Endothelial cell of umbilical vein (primary cell): ENCODE measurements at regions not wholly inside any gene's neighbourhood (a gene's known extent, or its start where the extent isn't known, plus 50 kb on each side); places are given as distances from the start of the nearest gene placed in this dataset.

ENCODE experiments used
- BruUV-seq: library from RNA; stranded (reverse); fragments of 400-500 nt; replicated peaks from 2 replicates; lab custom pipeline; 2021; lab: Mats Ljungman, UMichigan
- CTCF ChIA-PET: fragments of 300-600, 350-600 bp; sonication (Branson Sonifier 250); formaldehyde crosslinking; loops from one replicate; lab custom pipeline; 2021; ENCODE audit warnings: antibody characterized with exemption, inconsistent platforms; lab: Charles Lee
- POLR2A ChIA-PET: fragments of 300-600, 350-600 bp; sonication (Branson Sonifier 250); formaldehyde crosslinking; loops from one replicate; lab custom pipeline; 2021; ENCODE audit warnings: antibody characterized with exemption, inconsistent platforms; lab: Charles Lee
- DNase-seq: peaks from one replicate; pipeline ENCODE4 v3.0.0-alpha.2; 2011; ENCODE audit warnings: low read depth, low spot score
- FAIRE-seq: peaks from 2 replicates; lab custom pipeline; 2011; peaks lifted over from hg19 to GRCh38; lab: Jason Lieb, UNC
- H2AFZ ChIP-seq: 2 replicates; pipeline ENCODE4 v1.6.0; 2012; ENCODE audit warnings: low read depth, low read length, control low read depth, inconsistent platforms
- H3K27ac ChIP-seq: 2 replicates; pipeline ENCODE4 v1.5.1; 2011; ENCODE audit warnings: low read depth, mild to moderate bottlenecking, control low read depth, low read length, moderate library complexity; ENCODE audit not compliant: insufficient read depth
- H3K27me3 ChIP-seq, 2 experiments: 2 replicates each; pipeline versions ENCODE4 v1.6.0 to v1.6.1; 2011; ENCODE audit warnings: low read length in 2 of 2, mixed read lengths in 1 of 2; ENCODE audit not compliant: control insufficient read depth in 2 of 2, insufficient read depth in 2 of 2
- H3K36me3 ChIP-seq, 2 experiments: 2 replicates in 1 of 2; 3 replicates in 1 of 2; pipeline ENCODE4 v1.5.1; 2011; ENCODE audit warnings: low read length in 2 of 2, mild to moderate bottlenecking in 1 of 2, moderate library complexity in 1 of 2; ENCODE audit not compliant: control insufficient read depth in 2 of 2, insufficient read depth in 2 of 2; ENCODE audit errors: extremely low read depth in 1 of 2
- H3K4me1 ChIP-seq: 3 replicates; pipeline ENCODE4 v1.5.1; 2011; ENCODE audit warnings: mild to moderate bottlenecking, low read length; ENCODE audit not compliant: control insufficient read depth, insufficient read depth; ENCODE audit errors: extremely low read depth
- H3K4me2 ChIP-seq: 2 replicates; pipeline ENCODE4 v1.6.1; 2011; ENCODE audit warnings: low read length, control low read depth, mixed read lengths; ENCODE audit not compliant: insufficient read depth
- H3K4me3 ChIP-seq, 3 experiments: fragments of 200-600 bp in 1 of 3; sonication (generic), shearing (Covaris generic) in 1 of 3; replicated peaks in 1 of 3; 2 replicates each; pipeline ENCODE4 v1.5.1; 2011 to 2016; ENCODE audit warnings: control low read depth in 3 of 3, low read length in 3 of 3, mild to moderate bottlenecking in 2 of 3, inconsistent platforms in 1 of 3, low read depth in 1 of 3, moderate library complexity in 1 of 3; ENCODE audit not compliant: insufficient read depth in 1 of 3
- H3K79me2 ChIP-seq: 2 replicates; pipeline ENCODE4 v1.6.0; 2012; ENCODE audit warnings: low read length, inconsistent platforms; ENCODE audit not compliant: control insufficient read depth, insufficient read depth
- H3K9ac ChIP-seq: replicated peaks from 2 replicates; pipeline ENCODE3; 2011; ENCODE audit warnings: low read length, control low read depth; ENCODE audit not compliant: insufficient read depth; ENCODE audit errors: extremely low read depth
- H3K9me1 ChIP-seq: replicated peaks from 3 replicates; pipeline ENCODE4 v1.6.0; 2011; ENCODE audit warnings: mild to moderate bottlenecking, low read length; ENCODE audit not compliant: control insufficient read depth, insufficient read depth; ENCODE audit errors: extremely low read depth
- H3K9me3 ChIP-seq: replicated peaks from 2 replicates; pipeline ENCODE4 v1.5.1; 2012; ENCODE audit warnings: low read length, inconsistent platforms; ENCODE audit not compliant: control insufficient read depth, insufficient read depth
- H4K20me1 ChIP-seq: replicated peaks from 2 replicates; pipeline ENCODE3; 2011; ENCODE audit warnings: mild to moderate bottlenecking, low read length; ENCODE audit not compliant: control insufficient read depth, insufficient read depth; ENCODE audit errors: extremely low read depth
- EZH2 ChIP-seq: IDR thresholded peaks from 2 replicates; pipeline ENCODE4 v1.6.1; 2012; ENCODE audit warnings: borderline replicate concordance, low read depth, mild to moderate bottlenecking, moderate library complexity, low read length, inconsistent platforms; ENCODE audit not compliant: severe bottlenecking
- FOS ChIP-seq: IDR thresholded peaks from 2 replicates; pipeline ENCODE4 v1.6.1; 2011; ENCODE audit warnings: mild to moderate bottlenecking, low read length, moderate library complexity, borderline replicate concordance; ENCODE audit not compliant: insufficient read depth
- GATA2 ChIP-seq: IDR thresholded peaks from 2 replicates; pipeline ENCODE4 v1.7.0; 2011; ENCODE audit warnings: low read depth, mild to moderate bottlenecking, moderate library complexity, mixed read lengths, low read length; ENCODE audit not compliant: insufficient read length, insufficient read depth
- JUN ChIP-seq: IDR thresholded peaks from 2 replicates; pipeline ENCODE4 v1.6.1; 2011; ENCODE audit warnings: borderline replicate concordance, low read depth; ENCODE audit not compliant: insufficient read length, insufficient read depth
- MAX ChIP-seq: IDR thresholded peaks from 2 replicates; pipeline ENCODE4 v1.6.1; 2011; ENCODE audit not compliant: insufficient read depth, insufficient read length
- MYC ChIP-seq: IDR thresholded peaks from one replicate; pipeline ENCODE4 v1.6.1; 2011; ENCODE audit warnings: mild to moderate bottlenecking, low read depth, low read length
- POLR2A ChIP-seq: IDR thresholded peaks from 2 replicates; pipeline ENCODE4 v1.6.1; 2012; ENCODE audit warnings: low read depth, mild to moderate bottlenecking, control low read depth, low read length
- POLR2AphosphoS5 ChIP-seq: IDR thresholded peaks from 2 replicates; pipeline ENCODE4 v1.6.1; 2012; ENCODE audit warnings: low read depth, mild to moderate bottlenecking, control low read depth, low read length, moderate library complexity; ENCODE audit not compliant: insufficient read depth
- dilution Hi-C: fragments of 300-500 bp; cut with MboI; formaldehyde crosslinking; loops from one replicate; pipeline ENCODE4 v1.15.0; 2019; ENCODE audit warnings: low sequenced_read_pairs; ENCODE audit not compliant: extremely low pct_ligation_motif_present
- intact Hi-C: fragments of 100-400 bp; cut with micrococcal nuclease; formaldehyde crosslinking; loops from one replicate; pipeline ENCODE4 v1.10.0; 2022
- TF ChIP-seq, protein P1 (sequence below), 2 donors: IDR thresholded peaks; 1 replicate in 1 of 2; 2 replicates in 1 of 2; pipeline ENCODE4 v1.5.1; 2011; ENCODE audit warnings: low read length in 2 of 2, mild to moderate bottlenecking in 2 of 2, moderate library complexity in 2 of 2, control low read depth in 1 of 2, inconsistent platforms in 1 of 2, low read depth in 1 of 2; ENCODE audit not compliant: insufficient read depth in 1 of 2; ENCODE audit errors: extremely low read depth in 1 of 2

DNA sequence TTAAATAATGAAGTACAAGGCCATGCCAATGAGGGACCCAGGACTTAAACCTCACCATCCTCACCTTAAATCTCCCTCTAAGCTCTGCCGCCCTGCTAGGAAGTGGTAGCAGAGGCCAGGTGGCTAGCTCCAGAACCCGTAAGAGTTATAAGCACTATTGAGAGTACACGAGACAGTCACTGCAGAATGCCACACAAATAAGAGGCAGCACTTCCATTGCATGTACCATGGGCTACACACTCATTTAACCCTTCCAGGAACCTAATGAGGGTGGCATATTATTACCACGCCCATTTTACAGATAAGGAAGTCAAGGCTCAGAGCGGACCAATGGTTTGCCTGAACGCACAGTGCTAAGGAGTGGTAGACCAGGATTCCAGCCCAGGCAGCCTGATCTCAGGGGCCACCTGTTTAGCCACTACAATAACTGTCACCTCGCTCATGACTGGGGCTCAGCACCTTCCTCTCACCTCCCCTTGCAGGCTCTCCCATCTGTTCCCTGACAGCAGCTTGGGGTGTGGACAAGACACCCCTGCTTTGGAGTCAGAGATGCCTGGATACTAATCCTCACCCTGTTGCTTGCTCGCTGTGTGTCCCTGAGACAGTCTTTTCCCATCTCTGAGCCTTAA is 54.8 kb upstream of the ID3 start:
- Histone ChIP-seq H3K9me1 (no peaks in the 10 kb centered on the region), H3K4me3 (no peak overlapping the region), H2AFZ (no peak overlapping the region), H3K9ac (no peak overlapping the region), H3K79me2 (no peaks in the 10 kb centered on the region), H3K9me3 (no peaks in the 10 kb centered on the region), H3K27me3 (peaks cover 17 to 19% of the 10 kb centered on the region in 2 experiments), H3K36me3 (no peaks in the 10 kb centered on the region), H3K27ac (no peak overlapping the region), H3K4me2 (no peak overlapping the region), H4K20me1 (no peaks in the 10 kb centered on the region), H3K4me1 (no peaks in the 10 kb centered on the region)
- DNase-seq = no peak
- intact Hi-C loops = no loop called here
- no peak for TF ChIP-seq POLR2A
- dilution Hi-C loops = no loop called here
- no peak for FAIRE-seq
- POLR2A ChIA-PET = no interaction called here
- CTCF ChIA-PET = interaction anchor here (1.8 to 2.3 kb wide), 2 partner anchors 20 to 23 kb away, joined by 7 to 8 read pairs; no protein-coding TSS in a partner anchor
- no TSS peak for BruUV-seq

DNA sequence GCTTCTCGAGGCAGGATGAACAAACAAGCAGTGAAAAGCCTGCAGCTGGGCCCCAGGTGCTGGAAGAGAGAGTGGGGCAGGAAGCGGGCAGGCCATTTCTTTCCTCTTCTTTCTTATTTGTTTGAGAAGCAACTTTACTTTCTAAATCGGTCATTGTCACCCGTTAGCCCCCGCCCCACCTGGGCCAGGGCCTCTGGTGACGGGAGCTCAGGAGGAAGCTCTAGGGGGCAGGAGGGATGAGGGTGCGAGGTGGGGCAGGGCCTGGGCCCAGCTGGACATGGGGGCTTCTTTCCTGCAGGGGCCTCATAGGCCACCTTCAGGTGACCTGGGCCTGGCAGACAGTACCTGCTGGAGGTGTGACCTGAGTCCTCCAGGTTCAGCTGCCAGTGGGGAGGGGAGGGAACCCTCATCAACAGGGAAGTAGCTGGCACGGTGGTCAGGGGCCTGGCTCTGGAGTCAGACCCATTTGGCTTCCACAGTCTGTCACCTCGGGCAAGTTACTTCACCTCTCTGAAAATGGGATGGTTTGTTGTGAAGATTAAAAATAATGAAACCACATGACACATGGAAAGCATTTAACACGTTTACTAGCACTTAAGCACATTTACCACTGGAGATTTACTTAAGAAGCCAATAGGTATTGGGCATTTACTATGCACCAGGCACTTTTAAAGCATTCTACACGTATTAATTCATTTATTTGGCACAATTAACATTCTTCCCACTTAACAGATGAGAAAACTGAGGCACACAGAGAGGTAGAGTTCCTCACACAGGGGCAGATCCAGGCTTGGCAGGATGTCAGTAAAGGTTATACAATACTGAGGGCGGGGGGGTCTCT is 54.1 kb upstream of the ID3 start:
- H3K4me1 ChIP-seq = no peaks in the 10 kb centered on the region
- no peak overlapping the region for H3K4me3 ChIP-seq
- no peak overlapping the region for H3K4me2 ChIP-seq
- TF ChIP-seq, protein P1, sequence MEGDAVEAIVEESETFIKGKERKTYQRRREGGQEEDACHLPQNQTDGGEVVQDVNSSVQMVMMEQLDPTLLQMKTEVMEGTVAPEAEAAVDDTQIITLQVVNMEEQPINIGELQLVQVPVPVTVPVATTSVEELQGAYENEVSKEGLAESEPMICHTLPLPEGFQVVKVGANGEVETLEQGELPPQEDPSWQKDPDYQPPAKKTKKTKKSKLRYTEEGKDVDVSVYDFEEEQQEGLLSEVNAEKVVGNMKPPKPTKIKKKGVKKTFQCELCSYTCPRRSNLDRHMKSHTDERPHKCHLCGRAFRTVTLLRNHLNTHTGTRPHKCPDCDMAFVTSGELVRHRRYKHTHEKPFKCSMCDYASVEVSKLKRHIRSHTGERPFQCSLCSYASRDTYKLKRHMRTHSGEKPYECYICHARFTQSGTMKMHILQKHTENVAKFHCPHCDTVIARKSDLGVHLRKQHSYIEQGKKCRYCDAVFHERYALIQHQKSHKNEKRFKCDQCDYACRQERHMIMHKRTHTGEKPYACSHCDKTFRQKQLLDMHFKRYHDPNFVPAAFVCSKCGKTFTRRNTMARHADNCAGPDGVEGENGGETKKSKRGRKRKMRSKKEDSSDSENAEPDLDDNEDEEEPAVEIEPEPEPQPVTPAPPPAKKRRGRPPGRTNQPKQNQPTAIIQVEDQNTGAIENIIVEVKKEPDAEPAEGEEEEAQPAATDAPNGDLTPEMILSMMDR (IDR thresholded peaks at IDR 0.05; ENCODE audit: extremely low read depth in 1 of 2, insufficient read depth in 1 of 2, low read depth in 1 of 2, low read length in 2 of 2) = no peak
- TF ChIP-seq MAX (no peak), POLR2A (no peak), JUN (no peak), FOS (no peak), POLR2AphosphoS5 (no peak), EZH2 (no peak), GATA2 (no peak), MYC (no peak)
- no TSS peak for BruUV-seq
- H3K9me1 ChIP-seq = no peaks in the 10 kb centered on the region
- H3K79me2 ChIP-seq = no peaks in the 10 kb centered on the region
- no peaks in the 10 kb centered on the region for H3K9me3 ChIP-seq
- H2AFZ ChIP-seq = no peak overlapping the region
- POLR2A ChIA-PET = no interaction called here
- no peak for DNase-seq
- no peak overlapping the region for H3K9ac ChIP-seq
- no peaks in the 10 kb centered on the region for H4K20me1 ChIP-seq
- CTCF ChIA-PET = interaction anchor here (1.8 to 2.3 kb wide), 2 partner anchors 21 to 24 kb away, joined by 7 to 8 read pairs; no protein-coding TSS in a partner anchor
- H3K27me3 ChIP-seq = peaks cover 11 to 12% of the 10 kb centered on the region in 2 experiments
- no peak overlapping the region for H3K27ac ChIP-seq
- no peaks in the 10 kb centered on the region for H3K36me3 ChIP-seq
- intact Hi-C loops (no loop called here), dilution Hi-C loops (no loop called here)
- no peak for FAIRE-seq
